Astrocyte of the cerebellum (primary cell): ENCODE measurements at regions not wholly inside any gene's neighbourhood (a gene's known extent, or its start where the extent isn't known, plus 50 kb on each side); places are given as distances from the start of the nearest gene placed in this dataset.

Experiments
- DNase-seq: peaks from one replicate; pipeline ENCODE4 v3.0.0-alpha.2; 2011; ENCODE audit warnings: low read depth
- H3K4me3 ChIP-seq: 2 replicates; pipeline ENCODE4 v1.5.1; 2011; ENCODE audit warnings: mild to moderate bottlenecking, low read depth, low read length, moderate library complexity
- CTCF ChIP-seq: IDR thresholded peaks from 2 replicates; pipeline ENCODE4 v1.5.1; 2012; ENCODE audit warnings: low read length, low read depth, moderate library complexity, mild to moderate bottlenecking; ENCODE audit errors: missing control alignments
- in situ Hi-C: cut with HindIII; loops from 2 replicates; pipeline ENCODE4 v1.10.0; 2017; ENCODE audit warnings: low sequenced_read_pairs

- in situ Hi-C loops, result no loop called here
- DNase-seq, result no peak
- TF ChIP-seq CTCF, result no peak
- H3K4me3 ChIP-seq, result no peak overlapping the region
Observed at GRCh38 chr12:107242189-107242588, 148.8 kb upstream of the CRY1 start.

- DNase-seq, result no peak
- in situ Hi-C loops, result no loop called here
- no peak overlapping the region for H3K4me3 ChIP-seq
- TF ChIP-seq CTCF, result no peak
Observed at GRCh38 chr12:107243341-107243740, 150.0 kb upstream of the CRY1 start.

GRCh38 chr12:107244584-107244983 lies 151.2 kb upstream of the CRY1 start:
- TF ChIP-seq CTCF, result no peak
- in situ Hi-C loops, result no loop called here
- H3K4me3 ChIP-seq, result no peak overlapping the region
- DNase-seq, result no peak

- no peak overlapping the region for H3K4me3 ChIP-seq
- in situ Hi-C loops, result no loop called here
- no peak for TF ChIP-seq CTCF
- DNase-seq, result no peak
Observed at GRCh38 chr12:107247650-107248049, 154.3 kb upstream of the CRY1 start.

GRCh38 chr12:107248187-107248586 lies 154.8 kb upstream of the CRY1 start:
- no peak for TF ChIP-seq CTCF
- in situ Hi-C loops, result no loop called here
- no peak for DNase-seq
- H3K4me3 ChIP-seq, result no peak overlapping the region

- in situ Hi-C loops, result no loop called here
Observed at GRCh38 chr12:107251288-107251687, 157.9 kb upstream of the CRY1 start.

More at GRCh38 chr12:107251288-107251687, 157.9 kb upstream of the CRY1 start:
- TF ChIP-seq CTCF, result no peak
- no peak for DNase-seq
- no peak overlapping the region for H3K4me3 ChIP-seq
